Pancreas (tissue), 10 donors: ENCODE measurements at regions not wholly inside any gene's neighbourhood (a gene's known extent, or its start where the extent isn't known, plus 50 kb on each side); places are given as distances from the start of the nearest gene placed in this dataset.

Experiments used
- ATAC-seq, 4 donors: fragments of 200-7000 bp; cut with Tn5 transposase; one replicate each; pipeline versions ENCODE4 v1.8.0 to v1.9.1; 2020; ENCODE audit warnings: mild to moderate bottlenecking in 4 of 4, moderate library complexity in 4 of 4
- DNase-seq, 6 donors: peaks; one replicate each; pipeline ENCODE4 v3.0.0-alpha.2; 2020
- FAIRE-seq: peaks from 2 replicates; lab custom pipeline; 2012; peaks lifted over from hg19 to GRCh38; lab: Jason Lieb, UNC
- H3K27ac ChIP-seq, 4 donors: fragments of 200-600 bp; sonication (generic); 1 replicate in 3 of 4; 2 replicates in 1 of 4; pipeline versions ENCODE4 v1.5.0 to v1.8.0; 2020
- H3K27me3 ChIP-seq, 4 donors: fragments of 200-600 bp; one replicate each; pipeline ENCODE4 v1.8.0; 2021
- H3K36me3 ChIP-seq, 3 donors: fragments of 200-600 bp; sonication (generic) in 1 of 3; one replicate each; pipeline versions ENCODE4 v1.5.0 to v1.8.0; 2020 to 2021
- H3K4me1 ChIP-seq, 3 donors: fragments of 200-600 bp; one replicate each; pipeline ENCODE4 v1.8.0; 2021
- H3K4me3 ChIP-seq, 4 donors: fragments of 200-600 bp; sonication (generic) in 2 of 4; one replicate each; pipeline versions ENCODE4 v1.5.0 to v1.8.0; 2020 to 2021
- H3K9me3 ChIP-seq, 4 donors: fragments of 200-600 bp; one replicate each; pipeline ENCODE4 v1.8.0; 2021
- WGBS, 2 donors: extraction: QIAGEN DNeasy Blood & Tissue Kit; methylation state at CpG; one replicate each; pipeline ENCODE4 v1.1.7; 2013; 5-methylcytosine and 5-hydroxymethylcytosine counted together
- intact Hi-C, 3 donors: fragments of 100-400 bp; cut with DNase I; formaldehyde crosslinking; loops; one replicate each; pipeline versions ENCODE4 v1.11.1 to v1.14.2; 2022
- TF ChIP-seq, protein P1 (sequence below), 4 donors: fragments of 200-600 bp; sonication (generic) in 3 of 4; IDR thresholded peaks; one replicate each; pipeline versions ENCODE4 v1.5.0 to v1.8.0; 2021; ENCODE audit warnings: antibody characterized with exemption in 4 of 4
- donor health status: healthy with polysubstance abuse.
- donor health status: DM: no; HTN: no; CAD: no; lungs with moderate emphysema.
- donor health status: DM: no; HTN: no; CAD: no.
- donor health status: control.
- donor health status: control.
- donor health status: Bipolar disorder and iron deficiency.
- donor health status: DM: yes; HTN: yes; CAD: no.
- donor health status: DM: no; HTN: no; CAD: no.
- donor health status: DM: no; HTN: no; CAD: no.
- donor health status: DM: yes; HTN: yes; CAD: no.

DNA sequence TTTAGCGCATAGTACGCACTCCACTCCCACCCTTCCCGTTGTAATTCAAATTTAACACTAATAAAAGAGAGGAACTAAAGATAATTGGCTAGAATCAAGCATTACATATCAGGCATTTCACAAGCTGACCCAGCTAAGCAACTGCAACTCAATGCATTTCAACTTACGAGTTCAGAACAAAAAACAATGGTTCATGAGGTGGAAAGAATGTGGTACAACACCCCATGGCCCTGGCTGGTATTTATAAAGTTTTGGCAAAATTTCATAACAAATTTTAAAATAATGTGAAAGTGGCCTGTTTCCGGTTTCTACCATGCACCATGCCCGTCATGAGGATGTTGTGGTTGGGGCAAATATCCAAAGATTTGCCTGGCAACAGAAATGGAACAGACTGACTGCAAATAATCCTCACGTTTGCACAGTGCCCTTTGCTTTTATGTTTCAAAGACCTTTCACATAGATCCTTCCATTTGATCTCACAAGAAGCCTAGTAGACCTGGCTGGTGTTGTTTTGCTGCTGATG lies 455.3 kb upstream of the NR2F2 start:
- DNase-seq (no peak), ATAC-seq (peak in 1 of 4 donors; percentile 40), FAIRE-seq (no peak)
- Histone ChIP-seq H3K27ac (no peak overlapping the region), H3K9me3 (no peaks in the 10 kb centered on the region), H3K27me3 (no peaks in the 10 kb centered on the region), H3K4me3 (no peak overlapping the region), H3K36me3 (no peaks in the 10 kb centered on the region), H3K4me1 (no peaks in the 10 kb centered on the region)
- intact Hi-C loops, result no loop called here
- 60 to 67% methylated on average over 7 of the region's 7 CpGs for WGBS, 2 donors
- TF ChIP-seq, protein P1, sequence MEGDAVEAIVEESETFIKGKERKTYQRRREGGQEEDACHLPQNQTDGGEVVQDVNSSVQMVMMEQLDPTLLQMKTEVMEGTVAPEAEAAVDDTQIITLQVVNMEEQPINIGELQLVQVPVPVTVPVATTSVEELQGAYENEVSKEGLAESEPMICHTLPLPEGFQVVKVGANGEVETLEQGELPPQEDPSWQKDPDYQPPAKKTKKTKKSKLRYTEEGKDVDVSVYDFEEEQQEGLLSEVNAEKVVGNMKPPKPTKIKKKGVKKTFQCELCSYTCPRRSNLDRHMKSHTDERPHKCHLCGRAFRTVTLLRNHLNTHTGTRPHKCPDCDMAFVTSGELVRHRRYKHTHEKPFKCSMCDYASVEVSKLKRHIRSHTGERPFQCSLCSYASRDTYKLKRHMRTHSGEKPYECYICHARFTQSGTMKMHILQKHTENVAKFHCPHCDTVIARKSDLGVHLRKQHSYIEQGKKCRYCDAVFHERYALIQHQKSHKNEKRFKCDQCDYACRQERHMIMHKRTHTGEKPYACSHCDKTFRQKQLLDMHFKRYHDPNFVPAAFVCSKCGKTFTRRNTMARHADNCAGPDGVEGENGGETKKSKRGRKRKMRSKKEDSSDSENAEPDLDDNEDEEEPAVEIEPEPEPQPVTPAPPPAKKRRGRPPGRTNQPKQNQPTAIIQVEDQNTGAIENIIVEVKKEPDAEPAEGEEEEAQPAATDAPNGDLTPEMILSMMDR (IDR thresholded peaks at IDR 0.05), result no peak

DNA sequence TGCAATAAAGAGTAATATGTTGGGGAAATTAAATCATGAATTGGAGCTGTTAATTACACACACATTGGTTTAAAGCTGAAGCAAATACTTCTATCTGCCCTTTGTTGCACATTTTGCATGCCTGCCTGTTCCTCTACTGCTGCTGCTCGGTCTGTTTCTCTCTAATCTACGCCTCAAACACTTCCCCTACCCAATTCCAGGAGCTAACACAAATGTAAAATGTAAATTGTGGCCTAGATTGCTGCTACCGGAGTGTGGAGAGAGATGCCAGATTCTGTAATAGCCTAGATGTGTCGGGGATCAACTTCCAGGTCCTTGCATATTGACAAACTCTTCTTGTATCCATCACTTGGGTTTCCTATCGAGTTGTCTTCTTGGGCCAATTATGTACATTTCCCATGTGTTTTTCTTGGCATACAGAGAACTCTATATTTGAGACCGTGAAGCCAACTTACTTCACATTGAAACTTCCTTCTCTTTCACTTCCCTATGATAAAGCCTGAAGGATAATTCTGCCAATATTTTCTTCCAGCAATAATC lies 450.4 kb upstream of the NR2F2 start:
- intact Hi-C loops, result no loop called here
- no peaks in the 10 kb centered on the region for H3K36me3 ChIP-seq
- FAIRE-seq (no peak), DNase-seq (no peak), ATAC-seq (no peak)
- 71 to 82% methylated on average over 6 of the region's 6 CpGs for WGBS, 2 donors
- H3K4me3 ChIP-seq, result no peak overlapping the region
- H3K27ac ChIP-seq, result no peak overlapping the region
- H3K27me3 ChIP-seq, result no peaks in the 10 kb centered on the region
- no peaks in the 10 kb centered on the region for H3K4me1 ChIP-seq
- no peaks in the 10 kb centered on the region for H3K9me3 ChIP-seq
- TF ChIP-seq, protein P1 (IDR thresholded peaks at IDR 0.05), result no peak

DNA sequence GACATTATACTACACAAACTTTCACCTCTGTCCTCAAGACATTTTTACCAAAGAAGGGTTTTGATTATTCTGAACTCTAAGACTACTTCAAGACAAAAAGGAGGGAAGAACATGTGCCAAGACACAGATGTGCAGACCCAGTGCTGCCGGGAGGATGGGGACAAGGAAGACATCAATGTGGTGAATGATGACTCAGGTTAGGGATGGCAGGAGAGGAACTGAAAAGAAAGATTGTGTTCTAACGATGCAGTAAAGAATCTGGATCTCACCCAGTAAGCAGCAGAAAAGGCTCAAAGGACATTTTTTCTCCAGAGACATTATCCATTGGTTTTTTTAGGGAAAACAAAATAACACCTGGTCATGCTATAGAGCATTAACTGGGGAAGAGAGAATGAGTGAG lies 449.9 kb upstream of the NR2F2 start:
- H3K9me3 ChIP-seq, result no peaks in the 10 kb centered on the region
- H3K36me3 ChIP-seq, result no peaks in the 10 kb centered on the region
- H3K27me3 ChIP-seq, result no peaks in the 10 kb centered on the region
- H3K27ac ChIP-seq, result no peak overlapping the region
- intact Hi-C loops, result no loop called here
- DNase-seq (no peak), FAIRE-seq (no peak), ATAC-seq (no peak)
- WGBS, 2 donors, result 64 to 76% methylated on average over 2 of the region's 2 CpGs
- H3K4me3 ChIP-seq, result no peak overlapping the region
- TF ChIP-seq, protein P1 (IDR thresholded peaks at IDR 0.05), result no peak
- no peaks in the 10 kb centered on the region for H3K4me1 ChIP-seq

DNA sequence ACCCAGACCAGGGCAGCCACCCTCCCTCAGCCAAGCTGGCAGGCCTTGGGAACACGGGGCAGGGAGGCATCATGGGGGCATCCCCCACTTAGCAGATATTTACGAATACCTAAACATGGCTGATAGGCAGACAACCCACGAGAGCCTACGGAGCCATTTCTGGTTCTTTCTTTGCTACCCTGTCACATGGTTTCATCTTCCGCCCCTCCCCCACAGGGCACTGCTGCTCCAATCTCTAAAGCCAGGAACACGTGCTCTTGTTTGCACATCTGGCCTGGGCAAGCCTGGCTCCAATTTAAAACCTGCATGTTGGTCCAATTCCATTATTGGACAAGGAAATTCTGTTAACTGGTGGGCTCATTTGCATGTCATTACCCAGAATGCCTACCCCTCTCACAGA lies 447.4 kb upstream of the NR2F2 start:
- H3K27me3 ChIP-seq, result no peaks in the 10 kb centered on the region
- no peaks in the 10 kb centered on the region for H3K4me1 ChIP-seq
- H3K9me3 ChIP-seq, result no peaks in the 10 kb centered on the region
- DNase-seq (no peak), FAIRE-seq (no peak), ATAC-seq (no peak)
- no peak overlapping the region for H3K27ac ChIP-seq
- TF ChIP-seq, protein P1 (IDR thresholded peaks at IDR 0.05), result no peak
- no peak overlapping the region for H3K4me3 ChIP-seq
- H3K36me3 ChIP-seq, result no peaks in the 10 kb centered on the region
- intact Hi-C loops, result no loop called here
- 61 to 63% methylated on average over 6 of the region's 6 CpGs for WGBS, 2 donors

DNA sequence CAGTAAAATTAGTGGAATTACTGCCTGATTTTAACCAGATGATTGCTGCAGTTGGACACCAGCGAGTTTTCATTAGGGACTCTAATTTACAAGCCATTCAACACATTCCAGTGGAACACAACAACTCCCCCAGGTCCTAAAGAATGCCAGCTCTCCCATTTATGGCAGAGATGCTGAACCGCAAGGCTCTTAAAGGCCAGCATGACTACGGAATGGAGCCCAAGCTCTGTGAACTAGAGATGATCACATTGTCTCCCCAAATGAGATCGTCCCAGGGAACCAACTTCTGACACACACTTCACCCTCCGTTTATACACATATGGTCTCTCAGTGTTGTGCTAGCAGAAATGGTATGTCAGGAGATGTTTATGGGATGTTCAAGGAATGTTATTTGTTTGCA lies 446.2 kb upstream of the NR2F2 start:
- no peak for FAIRE-seq
- ATAC-seq, result no peak
- Histone ChIP-seq H3K4me1 (no peaks in the 10 kb centered on the region), H3K36me3 (no peaks in the 10 kb centered on the region), H3K9me3 (no peaks in the 10 kb centered on the region), H3K4me3 (no peak overlapping the region), H3K27ac (no peak overlapping the region), H3K27me3 (no peaks in the 10 kb centered on the region)
- DNase-seq, result no peak
- TF ChIP-seq, protein P1 (IDR thresholded peaks at IDR 0.05), result no peak
- intact Hi-C loops, result no loop called here
- 63 to 76% methylated on average over 5 of the region's 5 CpGs for WGBS, 2 donors
